Hematopoietic multipotent progenitor cell treated with erythropoietin and hydrocortisone succinate and interleukin-3 and kit ligand, for 8 days (in vitro differentiated cells): ENCODE measurements at regions not wholly inside any gene's neighbourhood (a gene's known extent, or its start where the extent isn't known, plus 50 kb on each side); places are given as distances from the start of the nearest gene placed in this dataset.
"Not testable (repeated sequence)": the region's sequence is repeated elsewhere in the genome, so short reads cannot be mapped to it uniquely, and the experiment has no call there.

Experiments
- DNase-seq: peaks from one replicate; pipeline ENCODE4 v3.0.0-alpha.2; 2015

- DNase-seq = no peak
These were observed 192.6 kb downstream of the TTC6 start for GRCh38 chr14:37787879-37788494.

- DNase-seq = no peak
These were observed 196.1 kb downstream of the TTC6 start for GRCh38 chr14:37791384-37792036.

GRCh38 chr14:37792124-37792523 is 196.7 kb downstream of the TTC6 start:
- DNase-seq = no peak

- no peak for DNase-seq
These were observed 201.4 kb downstream of the TTC6 start for GRCh38 chr14:37796703-37797416.

- no peak for DNase-seq
These were observed 202.2 kb downstream of the TTC6 start for GRCh38 chr14:37797675-37798074.

GRCh38 chr14:37807722-37808121 is 212.3 kb downstream of the TTC6 start:
- no peak for DNase-seq

- no peak for DNase-seq
These were observed 214.8 kb downstream of the TTC6 start for GRCh38 chr14:37810094-37810801.

GRCh38 chr14:37813732-37814131 is 218.3 kb downstream of the TTC6 start:
- DNase-seq = no peak

- DNase-seq = no peak
These were observed 220.7 kb downstream of the TTC6 start for GRCh38 chr14:37816135-37816534.

GRCh38 chr14:37816743-37817295 is 221.4 kb downstream of the TTC6 start:
- no peak for DNase-seq

GRCh38 chr14:37819155-37820015 is 224.0 kb downstream of the TTC6 start:
- DNase-seq = no peak

- not testable (repeated sequence) for DNase-seq
These were observed 225.4 kb downstream of the TTC6 start for GRCh38 chr14:37820810-37821209.

- no peak for DNase-seq
These were observed 229.7 kb downstream of the TTC6 start for GRCh38 chr14:37824939-37825712.

- no peak for DNase-seq
These were observed 231.4 kb downstream of the TTC6 start for GRCh38 chr14:37826869-37827268.

GRCh38 chr14:37830271-37830670 is 234.8 kb downstream of the TTC6 start:
- no peak for DNase-seq

- DNase-seq = no peak
These were observed 238.8 kb downstream of the TTC6 start for GRCh38 chr14:37834275-37834674.

GRCh38 chr14:37838778-37839177 is 243.3 kb downstream of the TTC6 start:
- DNase-seq = not testable (repeated sequence)

- DNase-seq = not testable (repeated sequence)
These were observed 245.6 kb downstream of the TTC6 start for GRCh38 chr14:37841039-37841438.

GRCh38 chr14:37842106-37842505 is 246.7 kb downstream of the TTC6 start:
- no peak for DNase-seq

GRCh38 chr14:37843954-37844607 is 248.7 kb downstream of the TTC6 start:
- no peak for DNase-seq

- DNase-seq = no peak
These were observed 249.2 kb downstream of the TTC6 start for GRCh38 chr14:37844614-37845013.
